ENCODE measurements at regions not wholly inside any gene's neighbourhood (a gene's known extent, or its start where the extent isn't known, plus 50 kb on each side); places are given as distances from the start of the nearest gene placed in this dataset.

GRCh38 chr6:12555781-12556180 lies 160.8 kb upstream of the PHACTR1 start:
- DNase-seq: no peak

- DNase-seq: no peak
Measured at GRCh38 chr6:12557765-12558164, 158.8 kb upstream of the PHACTR1 start.

- no peak for DNase-seq
Measured at GRCh38 chr6:12560315-12560714, 156.3 kb upstream of the PHACTR1 start.

GRCh38 chr6:12566618-12567123 lies 149.9 kb upstream of the PHACTR1 start:
- DNase-seq: no peak

GRCh38 chr6:12567682-12568081 lies 148.9 kb upstream of the PHACTR1 start:
- DNase-seq: no peak

- DNase-seq: no peak
Measured at GRCh38 chr6:12569646-12570045, 146.9 kb upstream of the PHACTR1 start.

GRCh38 chr6:12570461-12571030 lies 146.0 kb upstream of the PHACTR1 start:
- DNase-seq: no peak

- no peak for DNase-seq
Measured at GRCh38 chr6:12572896-12573827, 143.4 kb upstream of the PHACTR1 start.

- DNase-seq: no peak
Measured at GRCh38 chr6:12575961-12576360, 140.6 kb upstream of the PHACTR1 start.

GRCh38 chr6:12576389-12576788 lies 140.2 kb upstream of the PHACTR1 start:
- DNase-seq: no peak

- no peak for DNase-seq
Measured at GRCh38 chr6:12577124-12577850, 139.3 kb upstream of the PHACTR1 start.

- no peak for DNase-seq
Measured at GRCh38 chr6:12578097-12578496, 138.5 kb upstream of the PHACTR1 start.

GRCh38 chr6:12578751-12579150 lies 137.8 kb upstream of the PHACTR1 start:
- no peak for DNase-seq

- no peak for DNase-seq
Measured at GRCh38 chr6:12580290-12580689, 136.3 kb upstream of the PHACTR1 start.

GRCh38 chr6:12582421-12583110 lies 134.0 kb upstream of the PHACTR1 start:
- DNase-seq: no peak

GRCh38 chr6:12584631-12585405 lies 131.7 kb upstream of the PHACTR1 start:
- no peak for DNase-seq

- no peak for DNase-seq
Measured at GRCh38 chr6:12585497-12585958, 131.0 kb upstream of the PHACTR1 start.

GRCh38 chr6:12586721-12587480 lies 129.7 kb upstream of the PHACTR1 start:
- no peak for DNase-seq

- no peak for DNase-seq
Measured at GRCh38 chr6:12590901-12591300, 125.7 kb upstream of the PHACTR1 start.

GRCh38 chr6:12592634-12593033 lies 123.9 kb upstream of the PHACTR1 start:
- DNase-seq: no peak
